ENCODE measurements at regions not wholly inside any gene's neighbourhood (a gene's known extent, or its start where the extent isn't known, plus 50 kb on each side); places are given as distances from the start of the nearest gene placed in this dataset.

DNA sequence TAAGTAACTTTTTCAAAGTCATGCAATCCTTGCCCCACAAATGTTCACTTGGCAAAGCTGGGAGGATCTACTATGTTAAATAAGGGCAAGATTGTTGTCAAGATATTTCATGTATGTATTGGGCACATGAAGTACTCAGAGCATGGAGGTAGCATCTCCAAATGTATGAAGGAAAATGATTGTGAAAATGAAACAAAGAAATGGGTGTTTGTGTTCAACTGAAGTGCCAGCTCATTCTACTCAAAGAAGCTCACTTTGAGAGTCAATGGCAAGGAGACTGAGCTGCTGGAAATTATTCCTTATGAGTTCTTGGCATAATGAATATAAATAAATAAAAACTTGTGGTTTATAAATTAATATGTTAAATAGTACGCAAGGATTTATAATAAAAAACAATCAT lies 124.5 kb upstream of the ARSJ start:
- TF ChIP-seq, protein P1, sequence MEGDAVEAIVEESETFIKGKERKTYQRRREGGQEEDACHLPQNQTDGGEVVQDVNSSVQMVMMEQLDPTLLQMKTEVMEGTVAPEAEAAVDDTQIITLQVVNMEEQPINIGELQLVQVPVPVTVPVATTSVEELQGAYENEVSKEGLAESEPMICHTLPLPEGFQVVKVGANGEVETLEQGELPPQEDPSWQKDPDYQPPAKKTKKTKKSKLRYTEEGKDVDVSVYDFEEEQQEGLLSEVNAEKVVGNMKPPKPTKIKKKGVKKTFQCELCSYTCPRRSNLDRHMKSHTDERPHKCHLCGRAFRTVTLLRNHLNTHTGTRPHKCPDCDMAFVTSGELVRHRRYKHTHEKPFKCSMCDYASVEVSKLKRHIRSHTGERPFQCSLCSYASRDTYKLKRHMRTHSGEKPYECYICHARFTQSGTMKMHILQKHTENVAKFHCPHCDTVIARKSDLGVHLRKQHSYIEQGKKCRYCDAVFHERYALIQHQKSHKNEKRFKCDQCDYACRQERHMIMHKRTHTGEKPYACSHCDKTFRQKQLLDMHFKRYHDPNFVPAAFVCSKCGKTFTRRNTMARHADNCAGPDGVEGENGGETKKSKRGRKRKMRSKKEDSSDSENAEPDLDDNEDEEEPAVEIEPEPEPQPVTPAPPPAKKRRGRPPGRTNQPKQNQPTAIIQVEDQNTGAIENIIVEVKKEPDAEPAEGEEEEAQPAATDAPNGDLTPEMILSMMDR (IDR thresholded peaks at IDR 0.05): no peak
- TF ChIP-seq POLR2A (IDR thresholded peaks at IDR 0.05): no peak
